Liver (tissue), 8 donors: ENCODE measurements at regions not wholly inside any gene's neighbourhood (a gene's known extent, or its start where the extent isn't known, plus 50 kb on each side); places are given as distances from the start of the nearest gene placed in this dataset.

Source experiments
- DNase-seq: peaks from one replicate; pipeline ENCODE4 v3.0.0-alpha.2; 2017; ENCODE audit warnings: low spot score
- H3K27ac ChIP-seq, 2 donors: one replicate each; pipeline ENCODE4 v1.7.0; 2013; ENCODE audit warnings: inconsistent platforms in 2 of 2, low read length in 2 of 2, control low read depth in 1 of 2, low read depth in 1 of 2, mild to moderate bottlenecking in 1 of 2
- H3K27me3 ChIP-seq, 4 donors: one replicate each; pipeline versions ENCODE4 v1.6.1 to v1.7.0; 2013; ENCODE audit warnings: low read length in 3 of 4, inconsistent platforms in 1 of 4, mild to moderate bottlenecking in 1 of 4, moderate library complexity in 1 of 4; ENCODE audit not compliant: control insufficient read depth in 4 of 4, insufficient read depth in 4 of 4
- H3K36me3 ChIP-seq, 4 donors: one replicate each; pipeline versions ENCODE4 v1.6.1 to v1.7.0; 2013; ENCODE audit warnings: low read length in 3 of 4, mild to moderate bottlenecking in 3 of 4, low read depth in 1 of 4, moderate library complexity in 1 of 4; ENCODE audit not compliant: control insufficient read depth in 4 of 4, insufficient read depth in 3 of 4
- H3K4me1 ChIP-seq, 4 donors: one replicate each; pipeline versions ENCODE4 v1.6.1 to v1.7.0; 2013; ENCODE audit warnings: low read length in 3 of 4, mild to moderate bottlenecking in 3 of 4, moderate library complexity in 1 of 4; ENCODE audit not compliant: control insufficient read depth in 4 of 4, insufficient read depth in 4 of 4
- H3K4me3 ChIP-seq, 3 donors: one replicate each; pipeline versions ENCODE4 v1.6.1 to v1.7.0; 2013; ENCODE audit warnings: low read length in 3 of 3, control low read depth in 1 of 3, low read depth in 1 of 3, mild to moderate bottlenecking in 1 of 3
- H3K9ac ChIP-seq, 2 donors: one replicate each; pipeline ENCODE4 v1.7.0; 2013; ENCODE audit warnings: low read length in 2 of 2, mild to moderate bottlenecking in 2 of 2, moderate library complexity in 2 of 2, control low read depth in 1 of 2, low read depth in 1 of 2
- H3K9me3 ChIP-seq, 4 donors: one replicate each; pipeline versions ENCODE4 v1.6.1 to v1.7.0; 2013; ENCODE audit warnings: low read length in 3 of 4; ENCODE audit not compliant: control insufficient read depth in 4 of 4
- EGR1 ChIP-seq, 2 donors: IDR thresholded peaks; 2 replicates each; pipeline ENCODE4 v1.6.1; 2016 to 2018; ENCODE audit warnings: antibody characterized with exemption in 2 of 2, low read depth in 2 of 2
- FOXA1 ChIP-seq: IDR thresholded peaks from 2 replicates; pipeline ENCODE4 v1.6.1; 2016; ENCODE audit warnings: antibody characterized with exemption
- FOXA2 ChIP-seq: IDR thresholded peaks from 2 replicates; pipeline ENCODE4 v1.6.1; 2016; ENCODE audit warnings: antibody characterized with exemption
- GABPA ChIP-seq, 2 donors: IDR thresholded peaks in 1 of 2; conservative IDR thresholded peaks in 1 of 2; 2 replicates each; pipeline ENCODE4 v1.6.1; 2016; ENCODE audit warnings: antibody characterized with exemption in 2 of 2, mild to moderate bottlenecking in 1 of 2, moderate library complexity in 1 of 2
- HNF4A ChIP-seq, 2 donors: conservative IDR thresholded peaks; 2 replicates each; pipeline ENCODE4 v1.6.1; 2016; ENCODE audit warnings: antibody characterized with exemption in 2 of 2, mild to moderate bottlenecking in 2 of 2
- JUND ChIP-seq, 2 donors: IDR thresholded peaks; 2 replicates each; pipeline ENCODE4 v1.6.1; 2016; ENCODE audit warnings: antibody characterized with exemption in 2 of 2
- NR2F2 ChIP-seq: IDR thresholded peaks from 2 replicates; pipeline ENCODE4 v1.6.1; 2016; ENCODE audit warnings: antibody characterized with exemption
- RAD21 ChIP-seq, 2 donors: IDR thresholded peaks; 2 replicates each; pipeline ENCODE4 v1.6.1; 2016; ENCODE audit warnings: antibody characterized with exemption in 2 of 2, mild to moderate bottlenecking in 2 of 2
- RXRA ChIP-seq, 2 donors: IDR thresholded peaks; 2 replicates each; pipeline ENCODE4 v1.6.1; 2017 to 2018; ENCODE audit warnings: antibody characterized with exemption in 2 of 2, mild to moderate bottlenecking in 1 of 2
- SP1 ChIP-seq: IDR thresholded peaks from 2 replicates; pipeline ENCODE4 v1.6.1; 2018; ENCODE audit warnings: antibody characterized with exemption, mild to moderate bottlenecking
- TAF1 ChIP-seq: conservative IDR thresholded peaks from 2 replicates; pipeline ENCODE4 v1.6.1; 2016; ENCODE audit warnings: antibody characterized with exemption, mild to moderate bottlenecking
- YY1 ChIP-seq: IDR thresholded peaks from 2 replicates; pipeline ENCODE4 v1.6.1; 2016; ENCODE audit warnings: antibody characterized with exemption, mild to moderate bottlenecking
- WGBS: extraction: QIAGEN DNeasy Blood & Tissue Kit; methylation state at CpG from one replicate; pipeline ENCODE4 v1.1.7; 2013; 5-methylcytosine and 5-hydroxymethylcytosine counted together
- TF ChIP-seq, protein P1 (sequence below): IDR thresholded peaks from 2 replicates; pipeline ENCODE4 v1.6.1; 2016; ENCODE audit warnings: antibody characterized with exemption
- TF ChIP-seq, protein P2 (sequence below): IDR thresholded peaks from 2 replicates; pipeline ENCODE4 v1.6.1; 2016; ENCODE audit warnings: antibody characterized with exemption
- TF ChIP-seq, protein P3 (sequence below): fragments of 150-350 bp; IDR thresholded peaks from 2 replicates; pipeline ENCODE4 v1.5.1; 2017; ENCODE audit warnings: improper control_type of control experiment, low read depth, low read length; ENCODE audit not compliant: missing input control
- TF ChIP-seq, protein P4 (sequence below): IDR thresholded peaks from 2 replicates; pipeline ENCODE4 v1.6.1; 2016; ENCODE audit warnings: antibody characterized with exemption, mild to moderate bottlenecking
- TF ChIP-seq, protein P5 (sequence below): IDR thresholded peaks from 2 replicates; pipeline ENCODE4 v1.6.1; 2016; ENCODE audit warnings: antibody characterized with exemption
- donor health status: healthy.
- donor health status: healthy.
- donor health status: healthy.
- donor health status: healthy.
- donor health status: healthy.

DNA sequence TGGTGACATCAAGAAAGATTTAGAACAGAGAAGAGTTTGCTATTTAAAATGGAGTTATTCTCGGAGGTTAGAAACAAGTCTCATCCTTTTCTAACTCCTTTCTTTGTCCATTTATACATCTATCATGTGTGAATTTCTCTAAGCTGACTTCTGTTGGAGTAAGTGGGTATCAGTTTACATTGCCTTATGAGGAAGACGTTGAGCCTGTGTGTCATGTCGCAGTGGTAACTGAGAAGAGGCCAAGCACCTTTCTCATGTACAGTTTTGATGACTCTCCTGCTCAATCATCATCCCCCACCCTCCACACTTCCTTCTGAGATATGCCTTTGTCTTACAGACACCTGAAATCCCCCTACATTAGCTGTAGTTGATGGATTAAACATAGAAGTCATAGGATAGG is 624.8 kb downstream of the LIG4 start (continued):
- TF ChIP-seq, protein P1, sequence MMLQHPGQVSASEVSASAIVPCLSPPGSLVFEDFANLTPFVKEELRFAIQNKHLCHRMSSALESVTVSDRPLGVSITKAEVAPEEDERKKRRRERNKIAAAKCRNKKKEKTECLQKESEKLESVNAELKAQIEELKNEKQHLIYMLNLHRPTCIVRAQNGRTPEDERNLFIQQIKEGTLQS: no peak
- no peak for TF ChIP-seq FOXA1
- TF ChIP-seq FOXA2: no peak

DNA sequence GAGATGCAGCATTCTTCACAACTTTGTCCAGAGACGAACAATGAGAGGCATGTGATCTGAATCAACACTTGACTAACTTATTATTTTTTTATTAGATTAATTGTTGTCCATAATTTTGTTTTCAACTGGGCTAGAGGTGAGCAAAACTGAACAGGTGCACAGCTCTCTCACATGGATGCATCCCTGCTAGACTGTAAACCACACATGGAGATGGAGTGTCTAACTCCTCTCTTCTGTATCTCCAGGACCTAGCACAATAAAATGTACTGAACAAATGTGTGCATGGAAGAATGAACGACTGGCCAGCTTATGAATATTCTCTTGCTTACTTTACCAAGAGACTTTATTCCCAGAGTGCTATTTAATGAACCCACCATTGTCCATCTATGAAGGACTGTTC is 627.7 kb downstream of the LIG4 start:
- Histone ChIP-seq H3K4me1 (no peaks in the 10 kb centered on the region), H3K36me3 (no peaks in the 10 kb centered on the region), H3K27me3 (no peaks in the 10 kb centered on the region), H3K9ac (no peak overlapping the region), H3K27ac (no peak overlapping the region), H3K4me3 (no peak overlapping the region), H3K9me3 (no peaks in the 10 kb centered on the region)
- no peak for TF ChIP-seq FOXA1
- TF ChIP-seq, protein P1: no peak
- no peak for TF ChIP-seq SP1
- no peak for TF ChIP-seq NR2F2
- no peak for TF ChIP-seq FOXA2
- TF ChIP-seq, protein P2, sequence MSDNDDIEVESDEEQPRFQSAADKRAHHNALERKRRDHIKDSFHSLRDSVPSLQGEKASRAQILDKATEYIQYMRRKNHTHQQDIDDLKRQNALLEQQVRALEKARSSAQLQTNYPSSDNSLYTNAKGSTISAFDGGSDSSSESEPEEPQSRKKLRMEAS: no peak
- no peak for TF ChIP-seq YY1
- no peak for DNase-seq
- WGBS: 63% methylated on average over 2 of the region's 2 CpGs

DNA sequence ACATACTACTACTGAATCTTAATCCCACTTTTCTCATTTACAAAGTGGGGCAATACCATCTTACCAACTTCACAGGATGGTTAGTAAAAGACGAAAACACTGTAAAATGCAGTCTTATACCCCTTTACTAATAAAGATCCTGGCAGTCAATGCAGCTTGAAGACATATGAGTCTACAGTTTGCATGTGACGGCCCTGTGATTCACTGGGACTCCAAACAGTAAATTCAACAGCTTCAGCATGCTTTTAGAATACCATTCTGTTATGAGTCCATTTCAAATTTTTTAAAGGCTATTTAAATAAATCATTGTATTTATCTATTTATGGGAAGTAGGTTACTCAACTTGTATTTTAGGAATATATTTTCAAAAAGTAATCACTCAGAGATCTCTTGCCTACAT is 629.1 kb downstream of the LIG4 start:
- Histone ChIP-seq H3K27me3 (no peaks in the 10 kb centered on the region), H3K27ac (no peak overlapping the region), H3K9ac (no peak overlapping the region), H3K4me3 (no peak overlapping the region), H3K4me1 (no peaks in the 10 kb centered on the region), H3K9me3 (no peaks in the 10 kb centered on the region), H3K36me3 (no peaks in the 10 kb centered on the region)
- TF ChIP-seq JUND (IDR thresholded peaks at IDR 0.05) (no peak), RXRA (IDR thresholded peaks at IDR 0.05) (no peak), SP1 (no peak), FOXA2 (no peak), FOXA1 (no peak), NR2F2 (no peak), EGR1 (IDR thresholded peaks at IDR 0.05; ENCODE audit: low read depth in 2 of 2) (no peak), TAF1 (no peak), HNF4A (conservative IDR thresholded peaks at IDR 0.05) (no peak), GABPA (IDR thresholded peaks at IDR 0.05 in 1 of 2, conservative IDR thresholded peaks at IDR 0.05 in 1 of 2) (no peak), RAD21 (IDR thresholded peaks at IDR 0.05) (no peak), YY1 (no peak)
- TF ChIP-seq, protein P3, sequence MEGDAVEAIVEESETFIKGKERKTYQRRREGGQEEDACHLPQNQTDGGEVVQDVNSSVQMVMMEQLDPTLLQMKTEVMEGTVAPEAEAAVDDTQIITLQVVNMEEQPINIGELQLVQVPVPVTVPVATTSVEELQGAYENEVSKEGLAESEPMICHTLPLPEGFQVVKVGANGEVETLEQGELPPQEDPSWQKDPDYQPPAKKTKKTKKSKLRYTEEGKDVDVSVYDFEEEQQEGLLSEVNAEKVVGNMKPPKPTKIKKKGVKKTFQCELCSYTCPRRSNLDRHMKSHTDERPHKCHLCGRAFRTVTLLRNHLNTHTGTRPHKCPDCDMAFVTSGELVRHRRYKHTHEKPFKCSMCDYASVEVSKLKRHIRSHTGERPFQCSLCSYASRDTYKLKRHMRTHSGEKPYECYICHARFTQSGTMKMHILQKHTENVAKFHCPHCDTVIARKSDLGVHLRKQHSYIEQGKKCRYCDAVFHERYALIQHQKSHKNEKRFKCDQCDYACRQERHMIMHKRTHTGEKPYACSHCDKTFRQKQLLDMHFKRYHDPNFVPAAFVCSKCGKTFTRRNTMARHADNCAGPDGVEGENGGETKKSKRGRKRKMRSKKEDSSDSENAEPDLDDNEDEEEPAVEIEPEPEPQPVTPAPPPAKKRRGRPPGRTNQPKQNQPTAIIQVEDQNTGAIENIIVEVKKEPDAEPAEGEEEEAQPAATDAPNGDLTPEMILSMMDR: no peak
- TF ChIP-seq, protein P1: no peak
- TF ChIP-seq, protein P4, sequence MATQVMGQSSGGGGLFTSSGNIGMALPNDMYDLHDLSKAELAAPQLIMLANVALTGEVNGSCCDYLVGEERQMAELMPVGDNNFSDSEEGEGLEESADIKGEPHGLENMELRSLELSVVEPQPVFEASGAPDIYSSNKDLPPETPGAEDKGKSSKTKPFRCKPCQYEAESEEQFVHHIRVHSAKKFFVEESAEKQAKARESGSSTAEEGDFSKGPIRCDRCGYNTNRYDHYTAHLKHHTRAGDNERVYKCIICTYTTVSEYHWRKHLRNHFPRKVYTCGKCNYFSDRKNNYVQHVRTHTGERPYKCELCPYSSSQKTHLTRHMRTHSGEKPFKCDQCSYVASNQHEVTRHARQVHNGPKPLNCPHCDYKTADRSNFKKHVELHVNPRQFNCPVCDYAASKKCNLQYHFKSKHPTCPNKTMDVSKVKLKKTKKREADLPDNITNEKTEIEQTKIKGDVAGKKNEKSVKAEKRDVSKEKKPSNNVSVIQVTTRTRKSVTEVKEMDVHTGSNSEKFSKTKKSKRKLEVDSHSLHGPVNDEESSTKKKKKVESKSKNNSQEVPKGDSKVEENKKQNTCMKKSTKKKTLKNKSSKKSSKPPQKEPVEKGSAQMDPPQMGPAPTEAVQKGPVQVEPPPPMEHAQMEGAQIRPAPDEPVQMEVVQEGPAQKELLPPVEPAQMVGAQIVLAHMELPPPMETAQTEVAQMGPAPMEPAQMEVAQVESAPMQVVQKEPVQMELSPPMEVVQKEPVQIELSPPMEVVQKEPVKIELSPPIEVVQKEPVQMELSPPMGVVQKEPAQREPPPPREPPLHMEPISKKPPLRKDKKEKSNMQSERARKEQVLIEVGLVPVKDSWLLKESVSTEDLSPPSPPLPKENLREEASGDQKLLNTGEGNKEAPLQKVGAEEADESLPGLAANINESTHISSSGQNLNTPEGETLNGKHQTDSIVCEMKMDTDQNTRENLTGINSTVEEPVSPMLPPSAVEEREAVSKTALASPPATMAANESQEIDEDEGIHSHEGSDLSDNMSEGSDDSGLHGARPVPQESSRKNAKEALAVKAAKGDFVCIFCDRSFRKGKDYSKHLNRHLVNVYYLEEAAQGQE: no peak
- TF ChIP-seq, protein P5, sequence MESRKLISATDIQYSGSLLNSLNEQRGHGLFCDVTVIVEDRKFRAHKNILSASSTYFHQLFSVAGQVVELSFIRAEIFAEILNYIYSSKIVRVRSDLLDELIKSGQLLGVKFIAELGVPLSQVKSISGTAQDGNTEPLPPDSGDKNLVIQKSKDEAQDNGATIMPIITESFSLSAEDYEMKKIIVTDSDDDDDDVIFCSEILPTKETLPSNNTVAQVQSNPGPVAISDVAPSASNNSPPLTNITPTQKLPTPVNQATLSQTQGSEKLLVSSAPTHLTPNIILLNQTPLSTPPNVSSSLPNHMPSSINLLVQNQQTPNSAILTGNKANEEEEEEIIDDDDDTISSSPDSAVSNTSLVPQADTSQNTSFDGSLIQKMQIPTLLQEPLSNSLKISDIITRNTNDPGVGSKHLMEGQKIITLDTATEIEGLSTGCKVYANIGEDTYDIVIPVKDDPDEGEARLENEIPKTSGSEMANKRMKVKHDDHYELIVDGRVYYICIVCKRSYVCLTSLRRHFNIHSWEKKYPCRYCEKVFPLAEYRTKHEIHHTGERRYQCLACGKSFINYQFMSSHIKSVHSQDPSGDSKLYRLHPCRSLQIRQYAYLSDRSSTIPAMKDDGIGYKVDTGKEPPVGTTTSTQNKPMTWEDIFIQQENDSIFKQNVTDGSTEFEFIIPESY: no peak
- TF ChIP-seq, protein P2: no peak
- 82% methylated on average over 2 of the region's 2 CpGs for WGBS
- no peak for DNase-seq
